Smooth muscle cell (in vitro differentiated cells): ENCODE measurements at regions not wholly inside any gene's neighbourhood (a gene's known extent, or its start where the extent isn't known, plus 50 kb on each side); places are given as distances from the start of the nearest gene placed in this dataset.

Experiments used
- DNase-seq: peaks from one replicate; lab custom pipeline; 2025; ENCODE audit not compliant: unreplicated experiment; lab: John Stamatoyannopoulos, UW
- H2AFZ ChIP-seq: fragments of 200-600 bp; sonication (generic); 2 replicates; pipeline ENCODE4 v1.6.0; 2016; ENCODE audit warnings: antibody characterized with exemption, low read depth, mild to moderate bottlenecking
- H3F3A ChIP-seq: fragments of 200-600 bp; sonication (generic); 2 replicates; pipeline ENCODE4 v1.6.0; 2017; ENCODE audit warnings: antibody characterized with exemption, low read depth
- H3K27ac ChIP-seq: fragments of 200-600 bp; sonication (generic); 2 replicates; pipeline ENCODE4 v1.5.1; 2016; ENCODE audit warnings: low read depth, mild to moderate bottlenecking
- H3K27me3 ChIP-seq: fragments of 200-600 bp; sonication (generic); 2 replicates; pipeline ENCODE4 v1.6.1; 2016; ENCODE audit warnings: low read depth, mild to moderate bottlenecking
- H3K36me3 ChIP-seq: fragments of 200-600 bp; sonication (generic); 2 replicates; pipeline ENCODE4 v1.5.1; 2016; ENCODE audit warnings: low read depth
- H3K4me1 ChIP-seq: fragments of 200-600 bp; sonication (generic); 2 replicates; pipeline ENCODE4 v1.5.1; 2016; ENCODE audit warnings: low read depth
- H3K4me2 ChIP-seq: fragments of 200-600 bp; sonication (generic); 2 replicates; pipeline ENCODE4 v1.6.0; 2016; ENCODE audit warnings: mild to moderate bottlenecking
- H3K4me3 ChIP-seq: fragments of 200-600 bp; sonication (generic); 2 replicates; pipeline ENCODE4 v1.5.1; 2016; ENCODE audit warnings: mild to moderate bottlenecking
- H3K79me2 ChIP-seq: fragments of 200-600 bp; sonication (generic); 2 replicates; pipeline ENCODE4 v1.6.0; 2016; ENCODE audit warnings: low read depth, mild to moderate bottlenecking
- H3K9ac ChIP-seq: fragments of 200-600 bp; sonication (generic); 2 replicates; pipeline ENCODE4 v1.6.0; 2016; ENCODE audit warnings: low read depth
- H3K9me3 ChIP-seq: fragments of 200-600 bp; sonication (generic); replicated peaks from 2 replicates; pipeline ENCODE4 v1.5.1; 2016; ENCODE audit warnings: low read depth
- H4K20me1 ChIP-seq: fragments of 200-600 bp; sonication (generic); 2 replicates; pipeline ENCODE4 v1.6.0; 2016; ENCODE audit warnings: low read depth
- WGBS: methylation state at CpG from one replicate; pipeline ENCODE4 v1.1.7; 2016; ENCODE audit warnings: low lambda C conversion rate; 5-methylcytosine and 5-hydroxymethylcytosine counted together
- TF ChIP-seq, protein P1 (sequence below): fragments of 200-600 bp; sonication (generic); IDR thresholded peaks from 2 replicates; pipeline ENCODE4 v1.5.1; 2017; ENCODE audit warnings: borderline replicate concordance, mild to moderate bottlenecking, antibody characterized with exemption; ENCODE audit not compliant: insufficient read depth, poor library complexity, severe bottlenecking

DNA sequence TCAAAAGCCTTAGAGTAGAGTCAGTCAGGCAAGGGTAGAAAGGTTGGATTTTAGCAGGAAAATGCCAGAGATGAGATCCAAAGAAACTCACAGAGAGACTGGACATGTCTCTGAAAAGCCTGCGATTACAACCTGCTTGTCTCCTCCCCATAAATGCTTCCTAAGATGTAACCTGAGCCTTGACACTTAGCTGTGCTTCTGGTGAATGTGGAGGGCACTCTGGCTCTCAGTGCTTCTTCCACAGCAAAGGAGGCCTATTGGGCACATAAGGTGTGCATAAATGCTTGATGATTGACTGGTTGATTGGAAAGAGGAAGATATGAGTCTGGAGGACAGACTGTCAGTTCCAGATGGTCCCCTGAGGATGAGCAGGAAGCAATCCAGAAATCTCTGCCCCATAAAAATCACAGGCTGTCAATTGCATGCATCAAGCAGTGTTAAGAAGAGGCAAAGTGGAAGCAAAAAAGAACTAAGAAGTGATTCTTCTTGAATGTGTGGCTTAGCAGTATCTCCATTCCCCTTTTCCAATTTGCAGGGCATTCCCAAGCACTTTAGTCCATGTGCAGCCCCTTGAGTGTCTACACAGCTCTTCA lies 236.2 kb upstream of the RRP15 start:
- H3K36me3 ChIP-seq: no peaks in the 10 kb centered on the region
- no peak overlapping the region for H3K4me3 ChIP-seq
- no peak overlapping the region for H2AFZ ChIP-seq
- DNase-seq: no peak
- WGBS: 73% methylated on average over 1 of the region's 1 CpG
- H3K9me3 ChIP-seq: no peaks in the 10 kb centered on the region
- no peaks in the 10 kb centered on the region for H3K79me2 ChIP-seq
- H4K20me1 ChIP-seq: no peaks in the 10 kb centered on the region
- no peaks in the 10 kb centered on the region for H3K27me3 ChIP-seq
- TF ChIP-seq, protein P1, sequence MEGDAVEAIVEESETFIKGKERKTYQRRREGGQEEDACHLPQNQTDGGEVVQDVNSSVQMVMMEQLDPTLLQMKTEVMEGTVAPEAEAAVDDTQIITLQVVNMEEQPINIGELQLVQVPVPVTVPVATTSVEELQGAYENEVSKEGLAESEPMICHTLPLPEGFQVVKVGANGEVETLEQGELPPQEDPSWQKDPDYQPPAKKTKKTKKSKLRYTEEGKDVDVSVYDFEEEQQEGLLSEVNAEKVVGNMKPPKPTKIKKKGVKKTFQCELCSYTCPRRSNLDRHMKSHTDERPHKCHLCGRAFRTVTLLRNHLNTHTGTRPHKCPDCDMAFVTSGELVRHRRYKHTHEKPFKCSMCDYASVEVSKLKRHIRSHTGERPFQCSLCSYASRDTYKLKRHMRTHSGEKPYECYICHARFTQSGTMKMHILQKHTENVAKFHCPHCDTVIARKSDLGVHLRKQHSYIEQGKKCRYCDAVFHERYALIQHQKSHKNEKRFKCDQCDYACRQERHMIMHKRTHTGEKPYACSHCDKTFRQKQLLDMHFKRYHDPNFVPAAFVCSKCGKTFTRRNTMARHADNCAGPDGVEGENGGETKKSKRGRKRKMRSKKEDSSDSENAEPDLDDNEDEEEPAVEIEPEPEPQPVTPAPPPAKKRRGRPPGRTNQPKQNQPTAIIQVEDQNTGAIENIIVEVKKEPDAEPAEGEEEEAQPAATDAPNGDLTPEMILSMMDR: no peak
- H3K4me1 ChIP-seq: peaks cover 3% of the 10 kb centered on the region
- H3K9ac ChIP-seq: no peak overlapping the region
- H3F3A ChIP-seq: no peaks in the 10 kb centered on the region
- no peak overlapping the region for H3K27ac ChIP-seq
- no peak overlapping the region for H3K4me2 ChIP-seq

DNA sequence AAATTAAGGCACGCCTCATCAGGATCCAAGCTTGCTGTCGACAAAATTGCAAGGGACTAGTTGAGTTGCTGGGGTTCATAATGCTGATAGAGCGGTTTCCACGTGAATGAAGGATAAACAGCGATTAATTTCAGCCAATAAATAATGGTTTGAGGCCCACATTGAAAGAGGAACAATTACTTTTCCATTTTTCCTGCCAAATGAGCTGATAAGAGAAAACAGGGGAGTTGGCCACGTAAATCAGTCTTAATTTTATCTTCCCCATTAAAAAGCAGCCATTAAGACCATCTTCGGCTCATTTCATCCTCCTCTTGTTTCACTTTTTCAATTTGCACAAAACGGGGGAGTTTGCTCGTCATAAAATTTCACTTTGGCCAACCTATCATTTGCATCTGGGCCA lies 235.5 kb upstream of the RRP15 start:
- Histone ChIP-seq H3K27me3 (no peaks in the 10 kb centered on the region), H3F3A (no peaks in the 10 kb centered on the region), H3K27ac (no peak overlapping the region), H3K9ac (no peak overlapping the region), H2AFZ (no peak overlapping the region), H3K36me3 (no peaks in the 10 kb centered on the region), H3K4me2 (no peak overlapping the region), H3K4me3 (no peak overlapping the region), H3K4me1 (peaks cover 3% of the 10 kb centered on the region), H4K20me1 (no peaks in the 10 kb centered on the region), H3K79me2 (no peaks in the 10 kb centered on the region), H3K9me3 (no peaks in the 10 kb centered on the region)
- TF ChIP-seq, protein P1: no peak
- no peak for DNase-seq
- 72% methylated on average over 9 of the region's 9 CpGs for WGBS

DNA sequence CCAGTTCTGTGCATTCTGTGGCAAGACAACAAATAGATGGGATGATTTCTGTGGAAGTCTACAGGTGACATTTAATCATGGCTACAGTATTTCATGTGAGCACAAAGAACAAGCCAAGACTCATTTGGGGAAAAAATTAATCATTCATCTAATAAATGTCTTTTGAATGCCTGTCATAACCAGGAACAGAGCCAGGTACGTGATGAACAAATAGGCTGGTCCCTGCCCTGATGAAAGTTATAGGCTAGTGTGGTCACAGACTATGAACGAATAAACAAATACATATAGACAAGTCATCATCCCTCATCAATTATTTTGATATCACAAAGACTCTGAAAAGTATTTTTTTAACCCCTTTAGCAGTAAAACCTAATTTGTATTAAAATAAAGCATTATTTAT lies 226.4 kb upstream of the RRP15 start:
- no peaks in the 10 kb centered on the region for H3K36me3 ChIP-seq
- H3K27ac ChIP-seq: no peak overlapping the region
- no peaks in the 10 kb centered on the region for H3F3A ChIP-seq
- peaks cover 4% of the 10 kb centered on the region for H3K27me3 ChIP-seq
- H3K9ac ChIP-seq: no peak overlapping the region
- no peak overlapping the region for H2AFZ ChIP-seq
- H4K20me1 ChIP-seq: no peaks in the 10 kb centered on the region
- H3K4me2 ChIP-seq: no peak overlapping the region
- H3K4me3 ChIP-seq: no peak overlapping the region
- WGBS: 91% methylated on average over 2 of the region's 2 CpGs
- H3K79me2 ChIP-seq: no peaks in the 10 kb centered on the region
- no peak for DNase-seq
- no peaks in the 10 kb centered on the region for H3K4me1 ChIP-seq
- no peaks in the 10 kb centered on the region for H3K9me3 ChIP-seq
- TF ChIP-seq, protein P1: no peak

DNA sequence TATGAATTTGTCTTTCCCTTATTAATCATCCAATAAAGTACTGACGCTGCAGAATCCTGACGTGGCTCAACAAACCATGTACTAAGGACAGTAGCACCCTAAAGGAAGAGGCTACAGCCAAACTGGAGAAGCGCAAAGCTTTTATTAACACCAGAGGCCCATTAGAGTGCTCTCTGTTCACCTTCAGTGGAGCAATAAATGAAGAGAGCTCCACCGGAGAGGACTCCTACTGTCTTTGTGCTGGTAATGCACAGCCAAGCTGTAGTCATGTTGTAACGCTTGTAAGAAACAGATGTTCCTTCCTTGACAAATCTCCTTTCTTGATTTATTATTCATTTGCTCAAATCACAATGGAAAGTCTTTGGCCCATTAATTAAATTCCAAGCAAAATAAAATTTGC lies 220.7 kb upstream of the RRP15 start:
- Histone ChIP-seq H2AFZ (no peak overlapping the region), H3K4me1 (no peaks in the 10 kb centered on the region), H3K27me3 (no peaks in the 10 kb centered on the region), H3K27ac (no peak overlapping the region), H3K79me2 (no peaks in the 10 kb centered on the region), H3K36me3 (no peaks in the 10 kb centered on the region), H3K4me2 (no peak overlapping the region), H3F3A (no peaks in the 10 kb centered on the region), H3K9ac (no peak overlapping the region), H4K20me1 (no peaks in the 10 kb centered on the region), H3K9me3 (no peaks in the 10 kb centered on the region), H3K4me3 (no peak overlapping the region)
- TF ChIP-seq, protein P1: no peak
- 91% methylated on average over 5 of the region's 5 CpGs for WGBS
- no peak for DNase-seq
